H1 (cell line): ENCODE measurements at regions not wholly inside any gene's neighbourhood (a gene's known extent, or its start where the extent isn't known, plus 50 kb on each side); places are given as distances from the start of the nearest gene placed in this dataset.

Experiments used
- CTCF ChIP-seq, 3 experiments: IDR thresholded peaks; 1 replicate in 2 of 3; 2 replicates in 1 of 3; pipeline versions ENCODE4 v1.5.1 to v1.6.1; 2011; ENCODE audit warnings: low read length in 3 of 3, mild to moderate bottlenecking in 3 of 3, inconsistent platforms in 2 of 3, low read depth in 1 of 3, moderate library complexity in 1 of 3; ENCODE audit not compliant: insufficient read depth in 1 of 3; ENCODE audit errors: control extremely low read depth in 1 of 3

- TF ChIP-seq CTCF (IDR thresholded peaks at IDR 0.05; ENCODE audit: control extremely low read depth in 1 of 3, insufficient read depth in 1 of 3, low read depth in 1 of 3, low read length in 3 of 3) = no peak
Measured at GRCh38 chr1:29646161-29646775, 409.9 kb downstream of the PTPRU start (continued).
